ENCODE measurements at regions not wholly inside any gene's neighbourhood (a gene's known extent, or its start where the extent isn't known, plus 50 kb on each side); places are given as distances from the start of the nearest gene placed in this dataset.

- H3K27me3 ChIP-seq, result peaks cover 0 to 4% (median 0%) of the 10 kb centered on the region in 3 donors
- DNase-seq, result peak; percentile 7 to 31
- 35 to 66% (median 46%) methylated on average over 7 of the region's 7 CpGs for WGBS, 5 donors
- no peaks in the 10 kb centered on the region for H3K36me3 ChIP-seq
- intact Hi-C loops (cut with DNase I; ENCODE audit: low total_unique reads), result no loop called here
- no peak overlapping the region for H3K4me3 ChIP-seq
- no peaks in the 10 kb centered on the region for H3K4me1 ChIP-seq
- no peak for TF ChIP-seq CTCF (IDR thresholded peaks at IDR 0.05)
- TF ChIP-seq POLR2A (IDR thresholded peaks at IDR 0.05), result no peak
- no peak for TF ChIP-seq EP300 (IDR thresholded peaks at IDR 0.05)
- no peak overlapping the region for H3K27ac ChIP-seq
- no peaks in the 10 kb centered on the region for H3K9me3 ChIP-seq
Measured at GRCh38 chr22:34067031-34067430, 146.8 kb upstream of the LARGE1 start.

GRCh38 chr22:34068001-34068400 lies 147.7 kb upstream of the LARGE1 start:
- Histone ChIP-seq H3K27ac (no peak overlapping the region), H3K4me1 (no peaks in the 10 kb centered on the region), H3K9me3 (no peaks in the 10 kb centered on the region), H3K36me3 (no peaks in the 10 kb centered on the region), H3K27me3 (peaks cover 0 to 4% (median 0%) of the 10 kb centered on the region in 3 donors), H3K4me3 (no peak overlapping the region)
- DNase-seq, result no peak
- TF ChIP-seq POLR2A (IDR thresholded peaks at IDR 0.05) (no peak), CTCF (IDR thresholded peaks at IDR 0.05) (no peak), POLR2AphosphoS5 (IDR thresholded peaks at IDR 0.05) (no peak), EP300 (IDR thresholded peaks at IDR 0.05) (no peak)
- WGBS, 5 donors, result 48 to 95% (median 54%) methylated on average over 2 of the region's 2 CpGs
- intact Hi-C loops (cut with DNase I; ENCODE audit: low total_unique reads), result no loop called here

- H3K4me1 ChIP-seq, result no peaks in the 10 kb centered on the region
- DNase-seq, result no peak
- H3K27me3 ChIP-seq, result peaks cover 0 to 4% (median 0%) of the 10 kb centered on the region in 3 donors
- TF ChIP-seq POLR2A (IDR thresholded peaks at IDR 0.05) (no peak), POLR2AphosphoS5 (IDR thresholded peaks at IDR 0.05) (no peak), CTCF (IDR thresholded peaks at IDR 0.05) (no peak), EP300 (IDR thresholded peaks at IDR 0.05) (no peak)
- H3K36me3 ChIP-seq, result no peaks in the 10 kb centered on the region
- 84 to 92% (median 88%) methylated on average over 5 of the region's 5 CpGs for WGBS, 5 donors
- intact Hi-C loops (cut with DNase I; ENCODE audit: low total_unique reads), result no loop called here
- H3K27ac ChIP-seq, result no peak overlapping the region
- no peak overlapping the region for H3K4me3 ChIP-seq
- no peaks in the 10 kb centered on the region for H3K9me3 ChIP-seq
Measured at GRCh38 chr22:34070051-34070450, 149.8 kb upstream of the LARGE1 start.

- no peaks in the 10 kb centered on the region for H3K36me3 ChIP-seq
- 53 to 87% (median 71%) methylated on average over 3 of the region's 3 CpGs for WGBS, 5 donors
- no peak for DNase-seq
- no peak overlapping the region for H3K27ac ChIP-seq
- H3K4me3 ChIP-seq, result no peak overlapping the region
- intact Hi-C loops (cut with DNase I; ENCODE audit: low total_unique reads), result no loop called here
- H3K4me1 ChIP-seq, result no peaks in the 10 kb centered on the region
- no peaks in the 10 kb centered on the region for H3K9me3 ChIP-seq
- peaks cover 0 to 4% (median 0%) of the 10 kb centered on the region in 3 donors for H3K27me3 ChIP-seq
- TF ChIP-seq POLR2AphosphoS5 (IDR thresholded peaks at IDR 0.05), result no peak
- TF ChIP-seq POLR2A (IDR thresholded peaks at IDR 0.05), result no peak
- no peak for TF ChIP-seq CTCF (IDR thresholded peaks at IDR 0.05)
- TF ChIP-seq EP300 (IDR thresholded peaks at IDR 0.05), result no peak
Measured at GRCh38 chr22:34070531-34070930, 150.3 kb upstream of the LARGE1 start.

Data from stomach (tissue), 8 donors.